HG02623 (cell line): ENCODE measurements at regions not wholly inside any gene's neighbourhood (a gene's known extent, or its start where the extent isn't known, plus 50 kb on each side); places are given as distances from the start of the nearest gene placed in this dataset.

Experiments used
- ATAC-seq: cut with Tn5 transposase; IDR thresholded peaks from one replicate; pipeline ENCODE4 v1.9.1; 2021; ENCODE audit warnings: moderate library complexity; ENCODE audit not compliant: unreplicated experiment

DNA sequence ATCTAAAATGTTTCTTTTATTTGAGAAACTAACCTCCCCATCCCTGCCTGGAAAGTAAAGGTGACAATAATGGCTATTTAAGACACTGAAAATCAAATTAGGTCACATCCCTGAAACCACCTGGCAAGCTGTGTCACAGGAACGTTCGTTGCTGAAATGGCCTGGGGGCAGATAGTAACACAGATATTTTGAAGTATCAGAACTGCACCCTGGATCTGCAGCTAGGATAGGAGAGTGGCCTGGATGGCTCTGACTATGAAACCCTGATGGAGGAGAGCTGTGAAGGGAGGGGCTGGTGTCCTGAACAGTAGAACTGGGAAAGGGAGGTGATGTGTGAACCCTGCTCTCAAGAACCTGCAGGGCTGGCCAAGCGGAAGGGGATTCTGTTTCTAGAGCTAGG, 648.3 kb upstream of the CFAP20DC start:
- ATAC-seq: no peak

DNA sequence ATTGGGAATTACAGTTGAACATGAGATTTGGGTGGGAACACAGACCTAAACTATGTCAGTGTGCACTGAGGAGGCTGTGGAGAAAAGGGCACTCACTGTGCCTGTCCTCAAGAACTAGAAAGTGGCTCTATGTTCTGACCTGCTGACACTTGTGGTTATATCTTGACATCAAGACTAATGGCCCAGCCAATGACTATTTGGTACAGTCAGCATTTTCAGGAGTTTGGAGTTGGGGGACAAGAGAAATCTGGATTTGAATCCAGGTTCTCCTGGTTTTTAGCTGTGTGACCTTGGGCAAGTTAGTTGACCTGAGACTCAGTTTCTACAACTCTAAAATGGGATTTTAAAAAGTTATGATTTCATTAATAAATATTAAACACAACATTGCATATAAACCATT, 647.0 kb upstream of the CFAP20DC start:
- ATAC-seq: no peak

DNA sequence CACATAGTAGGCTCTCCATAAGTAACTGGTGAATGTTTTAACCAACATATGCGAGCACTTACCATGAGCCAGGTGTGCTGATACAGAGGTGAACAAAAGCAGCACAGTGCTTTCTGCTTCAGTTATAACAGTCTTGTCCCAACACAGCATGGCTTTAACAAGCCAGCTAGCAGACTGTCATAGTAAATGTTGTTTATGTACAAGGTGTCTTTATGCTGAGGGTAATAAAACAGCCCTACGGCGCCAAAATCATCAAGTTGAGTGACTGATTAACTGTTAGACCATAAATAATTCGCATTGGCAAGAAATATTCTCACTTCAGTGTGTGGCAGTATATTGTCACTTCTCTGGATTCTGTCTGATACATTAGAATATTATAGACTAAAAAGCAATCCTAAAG, 646.0 kb upstream of the CFAP20DC start:
- ATAC-seq: no peak

DNA sequence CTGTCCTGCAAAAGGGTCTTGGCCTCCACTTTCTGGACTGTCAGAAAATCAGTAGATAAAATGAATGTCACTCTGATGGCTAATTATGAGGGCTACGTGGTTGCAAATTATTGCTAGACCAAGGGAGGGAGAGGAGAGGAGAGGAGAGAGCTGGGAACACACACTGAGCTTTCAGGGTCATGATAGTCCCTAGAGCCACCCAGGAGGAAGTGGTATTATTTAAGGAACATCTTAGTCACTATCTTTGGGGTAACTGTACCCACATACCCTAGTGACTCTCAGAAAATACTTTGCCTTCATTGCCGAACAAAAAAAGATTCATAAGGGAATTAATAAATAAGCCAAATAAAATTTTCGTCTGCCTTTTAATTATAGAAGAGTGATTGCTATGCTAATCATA, 642.3 kb upstream of the CFAP20DC start:
- ATAC-seq: no peak

DNA sequence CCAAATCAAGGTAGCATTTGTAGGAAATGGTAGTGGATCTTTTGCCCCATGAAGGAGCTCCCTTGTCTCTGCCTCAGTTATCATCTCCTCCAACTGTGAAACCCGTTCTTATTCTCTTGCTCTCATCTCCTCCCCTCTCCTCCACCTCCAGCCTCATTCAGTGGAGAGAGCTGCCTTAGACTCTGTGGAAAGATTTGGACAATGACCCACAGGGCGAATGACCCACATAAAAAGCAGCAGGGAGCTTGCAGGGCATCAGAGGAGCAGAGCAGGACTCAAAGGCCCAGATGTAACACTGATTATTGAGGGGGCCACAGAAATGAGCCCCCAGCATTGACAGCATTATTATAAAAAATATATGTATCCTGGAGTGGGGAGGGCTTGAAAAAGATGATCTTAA, 641.1 kb upstream of the CFAP20DC start:
- ATAC-seq: no peak

DNA sequence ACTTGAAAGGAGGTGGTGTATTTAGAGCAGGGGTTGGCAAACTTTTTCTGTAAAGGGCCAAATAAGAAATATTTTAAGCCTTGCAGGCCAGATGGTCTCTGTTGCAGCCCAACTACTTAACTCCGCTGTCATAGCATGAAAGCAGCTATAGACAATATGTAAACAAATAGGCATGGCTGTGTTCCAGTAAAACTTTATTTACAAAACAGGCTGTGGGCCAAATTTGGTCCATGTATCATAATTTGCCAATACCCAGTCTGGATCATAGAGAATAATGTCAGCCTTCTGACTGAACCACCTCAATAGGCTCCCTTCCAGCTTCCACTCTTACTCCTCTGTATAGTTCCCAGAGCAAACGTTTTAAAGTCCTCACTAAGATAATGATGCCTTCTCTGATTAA, 638.8 kb upstream of the CFAP20DC start:
- ATAC-seq: no peak

DNA sequence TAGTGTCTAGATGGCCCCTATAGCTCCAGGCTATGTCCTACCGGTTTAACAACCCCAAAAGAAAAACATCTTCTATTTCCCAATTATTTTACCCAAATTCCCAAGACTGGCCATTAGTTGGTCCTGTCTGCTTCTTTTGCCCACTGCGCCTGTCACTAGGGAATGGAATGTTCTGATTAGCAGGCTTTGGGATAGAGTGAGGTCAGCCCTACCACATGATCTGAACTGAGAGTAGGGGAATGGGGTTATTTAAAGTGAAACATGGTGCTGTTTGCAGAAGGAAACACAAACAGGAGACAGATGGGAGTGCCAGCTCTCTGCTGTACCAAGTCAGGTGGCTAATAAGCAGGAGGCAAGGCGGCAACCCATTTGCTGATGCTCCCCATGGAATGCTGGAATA, 635.6 kb upstream of the CFAP20DC start:
- ATAC-seq: no peak

DNA sequence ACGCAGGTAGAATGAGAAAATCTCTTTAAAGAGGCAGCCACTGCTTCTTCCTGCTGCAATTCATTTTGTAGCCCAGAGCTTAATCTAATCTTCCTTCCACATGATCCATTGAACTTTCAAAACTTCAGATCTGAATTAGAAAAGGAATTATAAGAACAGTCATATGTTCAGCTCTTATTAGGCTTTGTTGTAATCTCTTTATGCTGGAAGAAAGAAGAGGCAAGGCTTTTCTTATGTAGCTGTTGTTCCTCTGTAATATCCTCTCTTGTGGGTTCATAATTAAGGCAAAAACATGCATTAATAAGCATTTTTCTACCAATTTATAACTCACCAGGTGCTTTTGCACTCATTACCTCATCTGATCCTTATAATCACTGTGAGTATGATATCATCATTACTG, 634.9 kb upstream of the CFAP20DC start:
- no peak for ATAC-seq

DNA sequence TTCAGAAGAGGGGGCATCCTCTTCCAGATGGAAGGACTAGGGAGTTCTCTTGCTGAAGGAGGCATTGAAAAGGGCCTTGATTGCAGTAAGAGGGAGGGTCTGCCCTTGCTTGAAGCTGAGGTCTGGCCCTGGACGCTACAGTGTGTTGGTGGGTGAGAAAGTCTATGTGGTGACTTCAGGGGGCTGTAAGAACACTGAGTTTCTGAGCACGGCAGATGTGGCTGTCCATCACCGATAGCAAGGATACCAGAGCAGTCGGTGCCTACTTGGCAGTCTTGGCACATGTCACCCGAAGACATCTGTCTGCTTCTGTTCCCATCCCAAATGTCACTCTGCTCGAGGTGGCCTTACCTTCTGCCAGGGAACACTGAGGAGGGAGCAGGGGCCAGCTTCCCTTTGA, 631.1 kb upstream of the CFAP20DC start:
- ATAC-seq: no peak

DNA sequence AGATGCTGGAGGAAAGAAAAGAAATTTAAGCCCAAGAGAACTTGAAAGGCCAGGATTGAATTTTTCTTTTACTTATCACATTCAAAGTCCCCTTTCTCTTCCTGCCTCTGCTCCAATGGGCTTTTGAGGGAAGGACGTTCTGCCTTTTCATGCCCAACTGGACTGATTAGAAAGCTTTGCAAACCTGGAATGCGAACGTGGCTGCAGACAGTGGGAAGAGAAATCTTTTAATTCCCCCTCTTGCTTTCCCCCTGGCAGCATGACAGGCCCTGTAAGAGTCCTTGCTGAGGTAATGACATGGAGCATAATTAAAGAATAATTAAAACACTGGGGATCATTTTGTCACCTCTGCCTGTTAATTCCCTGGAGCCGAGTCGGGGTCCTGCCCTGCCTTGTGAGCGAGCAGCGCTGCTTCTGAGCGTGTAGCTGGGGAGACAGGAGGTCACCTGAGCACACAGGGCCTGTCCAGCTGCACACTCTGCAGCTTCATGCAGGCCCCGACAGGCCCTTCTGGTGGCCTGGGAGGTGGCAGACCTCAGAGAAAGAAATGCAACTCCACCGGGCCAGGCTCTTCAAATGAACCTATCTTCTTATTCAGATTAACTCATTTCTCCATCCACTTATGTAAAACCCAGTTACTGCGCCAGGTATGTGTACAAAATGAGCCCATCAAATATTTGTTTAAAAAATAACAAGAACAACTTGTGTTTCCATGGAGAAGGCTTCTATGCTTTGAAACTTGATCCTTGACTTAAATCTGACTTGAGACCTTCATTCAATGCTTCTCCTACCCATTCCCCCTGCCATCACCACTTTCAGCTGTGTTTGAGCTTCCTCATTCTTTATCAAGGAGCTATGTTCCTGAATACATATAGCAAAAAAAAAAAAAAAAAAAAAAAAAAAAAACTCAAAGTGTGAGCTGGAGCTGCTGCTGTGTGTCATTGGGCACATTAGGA, 628.2 kb upstream of the CFAP20DC start:
- no peak for ATAC-seq

DNA sequence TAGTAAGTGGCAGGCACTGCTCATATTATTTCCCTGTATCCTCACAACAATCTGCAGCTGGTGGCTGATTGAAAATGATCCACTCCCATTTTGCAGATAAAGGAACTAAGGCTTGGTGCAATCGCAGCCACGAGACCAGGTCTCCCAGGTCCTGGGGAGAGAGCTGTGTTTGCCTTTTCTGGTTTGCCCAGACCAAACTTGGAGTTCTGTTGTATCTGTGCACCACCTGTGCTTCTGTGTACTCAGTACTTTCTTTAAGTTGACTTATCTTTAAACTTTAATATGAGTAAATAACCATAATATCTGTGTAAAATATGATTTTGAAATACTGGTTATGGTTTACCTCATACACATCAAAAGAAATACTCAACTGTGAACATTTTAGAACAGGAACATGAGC, 625.7 kb upstream of the CFAP20DC start:
- ATAC-seq: no peak

DNA sequence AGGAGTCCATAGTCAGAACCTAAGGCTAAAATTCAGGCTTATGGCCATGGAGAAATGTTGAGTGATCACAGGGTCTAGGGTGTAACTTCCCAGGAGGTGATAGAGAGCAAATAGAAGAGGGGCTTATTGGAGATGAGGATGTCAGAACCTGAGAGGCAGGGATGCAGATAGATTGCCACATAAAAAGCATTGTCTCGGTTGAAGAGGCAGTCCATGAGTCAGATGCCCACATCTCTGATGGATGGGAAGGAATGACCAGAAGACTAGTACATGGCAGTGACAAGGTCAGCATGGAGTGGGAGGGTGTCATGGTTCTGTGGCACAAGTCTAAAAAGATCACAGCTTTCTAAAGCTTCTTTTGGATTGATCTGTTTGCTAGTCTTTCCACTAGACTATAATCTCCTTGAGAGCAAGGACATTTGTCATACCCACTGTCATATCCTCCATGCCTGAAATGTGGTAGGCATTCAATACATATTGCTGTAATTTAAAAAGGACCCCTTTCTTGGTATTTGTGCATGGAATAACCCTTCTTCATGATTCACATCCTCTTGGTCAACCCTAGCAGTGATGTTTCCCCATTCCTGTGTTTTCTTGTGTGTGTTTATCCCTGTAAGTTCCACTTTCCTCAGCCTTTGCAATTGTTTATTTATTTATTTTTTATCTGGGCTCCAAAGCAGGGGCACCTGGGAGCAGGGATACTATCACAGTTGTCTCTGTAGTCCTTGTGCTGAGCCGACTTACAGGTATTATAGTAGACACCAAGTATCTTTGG, 613.4 kb upstream of the CFAP20DC start:
- no peak for ATAC-seq

DNA sequence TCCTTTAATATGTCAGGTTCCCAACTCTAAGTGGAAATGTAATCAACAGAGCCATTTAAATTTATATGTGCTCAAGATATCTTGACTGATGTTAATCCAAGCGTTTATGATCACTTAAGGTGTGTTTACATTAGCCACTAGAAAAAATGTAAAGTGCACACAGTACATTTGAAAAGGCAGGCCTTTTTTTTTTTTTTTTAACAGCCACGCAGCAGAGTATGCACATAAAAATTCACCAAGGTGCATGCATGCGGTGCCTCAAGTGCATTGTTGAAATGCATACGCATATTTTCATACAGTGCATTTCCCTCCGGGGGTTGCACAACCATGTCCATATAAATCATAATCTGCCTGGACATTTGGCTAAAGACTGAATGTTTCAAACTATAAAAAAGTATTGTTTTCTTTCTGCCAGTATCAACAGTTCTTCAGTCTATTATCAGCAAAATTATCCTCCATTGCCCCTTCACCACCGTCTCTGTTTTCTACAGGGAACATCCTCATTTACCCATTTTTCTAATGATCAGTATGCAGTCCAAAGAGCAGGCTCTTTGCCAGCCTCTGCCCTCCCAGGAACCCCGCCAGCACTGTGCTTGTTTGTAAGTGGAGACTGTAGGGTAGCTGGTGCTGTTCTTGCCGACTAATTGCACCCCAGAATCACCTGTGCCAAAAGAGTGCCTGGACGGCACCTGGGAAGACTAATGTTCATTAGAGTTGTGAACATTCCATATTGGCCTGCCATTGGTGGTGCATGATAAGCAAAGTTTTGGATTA, 611.2 kb upstream of the CFAP20DC start:
- ATAC-seq: no peak

DNA sequence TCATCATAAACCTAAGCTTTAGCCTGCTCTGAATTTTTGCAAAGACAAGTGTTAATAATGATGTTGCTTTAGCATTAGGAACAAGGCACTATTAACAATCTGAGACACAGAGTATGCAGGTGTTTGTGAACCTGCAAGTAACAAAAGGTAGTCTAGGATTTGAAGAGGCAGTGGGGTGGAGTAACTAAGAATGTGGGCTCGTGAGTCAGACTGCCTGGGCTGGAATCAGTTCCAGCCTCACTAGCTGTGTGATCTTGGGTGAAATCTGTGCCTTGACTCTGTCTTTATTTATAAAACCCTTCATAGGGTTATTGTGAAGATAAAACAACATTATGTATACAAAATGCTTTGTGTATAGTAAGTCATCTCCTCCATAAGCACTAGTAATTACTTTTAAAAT, 610.6 kb upstream of the CFAP20DC start:
- ATAC-seq: no peak

DNA sequence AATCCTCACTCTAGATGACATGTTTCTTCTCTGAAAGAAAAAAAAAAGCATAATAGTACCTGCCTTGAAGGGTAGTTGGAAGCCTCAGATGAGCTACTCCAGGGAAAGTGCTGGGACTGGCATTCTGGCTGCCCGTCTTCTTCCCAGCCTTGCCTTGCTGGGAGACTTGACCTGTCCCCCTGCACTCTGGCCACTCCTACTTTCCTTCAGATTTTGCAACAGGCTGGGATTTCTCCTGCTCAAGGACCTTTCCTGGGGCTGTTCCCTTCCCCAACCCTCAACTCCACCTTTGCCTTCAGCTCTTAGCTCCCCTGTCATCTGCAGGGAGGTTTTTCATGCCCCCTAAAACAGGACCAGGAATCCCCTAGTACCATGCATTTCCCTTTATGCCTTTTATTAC, 609.9 kb upstream of the CFAP20DC start:
- no peak for ATAC-seq

DNA sequence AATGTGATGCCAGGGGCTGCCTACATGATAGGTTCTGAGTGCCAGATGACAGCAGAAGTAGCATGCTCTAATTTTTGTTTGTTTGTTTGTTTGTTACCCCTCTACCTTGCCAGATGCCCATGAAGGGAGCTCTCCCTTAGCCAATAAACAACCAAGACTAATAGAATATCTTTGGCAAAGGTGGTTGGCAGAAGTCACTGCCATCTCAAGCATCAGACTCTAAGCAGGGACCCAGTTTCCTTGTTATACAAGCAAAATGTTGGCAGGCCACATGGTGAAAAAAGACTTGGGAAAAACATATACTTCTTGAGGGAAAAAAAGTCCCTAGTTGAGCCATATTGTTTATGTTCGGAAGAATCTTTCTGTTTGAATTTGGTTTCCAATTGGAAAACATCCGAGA, 609.0 kb upstream of the CFAP20DC start:
- no peak for ATAC-seq

DNA sequence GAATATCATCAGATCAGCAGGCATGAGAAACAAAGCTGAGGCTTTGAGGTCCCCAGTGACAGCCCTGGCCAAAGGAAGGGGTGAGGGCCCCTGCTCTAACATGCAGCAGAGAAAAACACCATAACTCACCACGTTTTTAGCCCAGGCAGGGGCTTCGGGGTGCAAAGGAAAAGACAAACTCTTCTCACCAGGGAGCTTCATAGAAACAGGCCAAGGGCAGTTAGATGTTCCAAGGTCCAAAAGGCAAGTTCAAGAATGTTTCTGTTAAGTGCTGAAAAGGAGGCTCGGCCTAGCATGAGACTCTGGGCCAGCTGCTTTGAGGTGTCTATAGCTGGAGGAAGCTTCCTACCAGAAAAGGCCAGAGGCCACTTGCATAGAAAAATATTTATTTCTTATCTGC, 608.4 kb upstream of the CFAP20DC start:
- no peak for ATAC-seq

DNA sequence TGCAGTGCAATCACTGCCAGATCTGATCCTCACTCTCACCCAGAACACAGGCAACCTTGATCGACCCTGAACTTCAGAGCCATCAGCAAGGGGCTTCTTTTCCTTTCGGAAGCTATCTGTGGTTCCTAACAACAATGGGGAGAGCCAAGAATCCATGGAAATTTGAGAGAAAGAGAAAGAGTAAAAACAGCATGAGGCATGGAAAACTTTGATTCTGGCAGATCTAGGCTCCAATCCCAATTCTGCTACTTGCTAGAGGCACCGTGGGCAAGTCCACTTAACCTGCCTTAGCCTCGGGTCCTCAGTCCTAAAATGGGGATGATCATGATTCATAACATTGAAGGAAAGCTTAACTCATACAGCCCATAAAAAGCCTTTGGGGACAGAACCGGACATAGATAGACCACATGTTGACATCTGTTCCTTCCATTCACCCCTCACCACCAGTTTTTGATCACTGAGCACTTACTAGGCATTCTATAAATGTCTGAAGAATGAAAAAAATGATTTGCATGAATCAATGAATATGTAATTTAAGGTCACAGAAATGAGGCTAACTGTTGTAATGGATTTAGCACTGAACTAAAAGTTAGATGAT, 605.7 kb upstream of the CFAP20DC start:
- no peak for ATAC-seq

DNA sequence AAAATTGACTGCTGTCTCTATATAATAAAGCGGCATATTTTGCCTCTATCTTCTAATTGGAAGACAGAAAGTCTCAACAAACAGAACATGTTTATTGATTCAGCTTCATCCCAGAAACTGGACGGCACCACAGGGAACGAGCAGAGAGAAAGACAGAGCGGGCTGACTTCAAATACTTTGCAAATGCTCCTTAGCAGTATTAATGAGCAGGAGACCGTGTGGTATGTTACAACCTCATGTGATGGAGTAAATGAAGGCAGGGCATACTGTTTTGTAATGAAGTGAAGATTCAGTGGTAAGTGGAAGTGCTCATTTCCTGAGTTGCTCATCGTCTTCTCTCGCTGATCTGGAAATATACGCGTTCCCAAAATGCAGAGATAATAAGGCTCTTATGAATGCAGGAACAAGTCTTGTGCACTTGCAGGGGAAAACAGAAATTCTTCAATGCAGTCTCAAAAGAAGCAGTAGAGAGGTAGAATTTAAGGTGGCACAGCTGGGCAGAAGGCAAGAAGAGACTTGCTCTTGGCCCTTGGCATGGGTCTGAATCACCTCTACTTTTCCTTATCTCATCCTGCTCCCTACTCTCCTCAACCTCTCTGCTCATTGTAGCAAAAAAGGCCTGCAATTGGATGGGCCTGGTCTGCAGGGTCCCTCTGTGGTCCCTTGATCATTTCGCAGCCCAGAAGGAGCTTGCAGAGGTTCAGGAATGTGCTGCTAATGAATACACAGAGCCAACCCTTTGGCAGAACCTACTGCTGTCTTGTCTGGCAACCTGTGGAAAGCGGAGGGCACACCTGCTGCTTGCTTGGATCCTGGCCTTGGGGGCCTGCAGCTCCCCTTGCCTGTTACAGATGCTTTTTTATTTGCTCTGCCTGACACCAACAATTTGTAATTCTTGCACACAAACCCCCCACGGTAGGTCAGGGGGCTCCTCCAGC, 604.9 kb upstream of the CFAP20DC start:
- no peak for ATAC-seq

DNA sequence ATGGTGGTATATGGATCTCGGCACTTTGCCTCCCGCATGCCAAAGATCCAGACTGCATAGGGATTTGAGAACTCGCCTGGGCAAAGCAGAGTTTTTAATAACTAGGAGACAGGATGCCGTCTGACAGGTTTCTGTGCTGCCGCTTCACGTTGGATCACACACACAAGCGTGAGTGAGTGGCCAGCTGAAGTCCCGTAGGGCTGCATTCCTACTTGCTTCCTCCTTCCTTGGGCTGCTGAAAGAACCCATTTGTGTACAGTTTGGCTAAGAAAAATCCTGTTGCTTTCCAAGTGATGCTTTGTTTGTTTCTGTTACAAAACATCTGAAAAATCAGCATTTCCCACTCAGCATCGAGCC, 604.3 kb upstream of the CFAP20DC start:
- ATAC-seq: no peak
